ENCODE measurements at regions not wholly inside any gene's neighbourhood (a gene's known extent, or its start where the extent isn't known, plus 50 kb on each side); places are given as distances from the start of the nearest gene placed in this dataset.

- TF ChIP-seq ZBTB1 (CRISPR knock-in tag; IDR thresholded peaks at IDR 0.05; ENCODE audit: borderline replicate concordance, low read depth) = no peak
- no peak for TF ChIP-seq SMARCA5 (IDR thresholded peaks at IDR 0.05)
- TF ChIP-seq HNRNPH1 (optimal IDR thresholded peaks at IDR 0.05; ENCODE audit: low read depth, low read length) = no peak
- TF ChIP-seq MAFF (IDR thresholded peaks at IDR 0.05; ENCODE audit: low read length) = peak; percentile 29; the same call in 1 of the 2 replicates
- TF ChIP-seq ZKSCAN1 (IDR thresholded peaks at IDR 0.05; ENCODE audit: low read depth, low read length) = no peak
- peak; percentile 39; the same call in 1 of the 2 replicates for TF ChIP-seq C11orf30 (IDR thresholded peaks at IDR 0.05; ENCODE audit: low read depth)
- TF ChIP-seq L3MBTL2 (IDR thresholded peaks at IDR 0.05) = no peak
- TF ChIP-seq ZKSCAN8 (CRISPR knock-in tag; IDR thresholded peaks at IDR 0.05) = no peak
- peak; percentile 26; the same call in 1 of the 2 replicates for TF ChIP-seq ZNF175 (CRISPR knock-in tag; IDR thresholded peaks at IDR 0.05; ENCODE audit: low read depth)
- TF ChIP-seq, protein P1, sequence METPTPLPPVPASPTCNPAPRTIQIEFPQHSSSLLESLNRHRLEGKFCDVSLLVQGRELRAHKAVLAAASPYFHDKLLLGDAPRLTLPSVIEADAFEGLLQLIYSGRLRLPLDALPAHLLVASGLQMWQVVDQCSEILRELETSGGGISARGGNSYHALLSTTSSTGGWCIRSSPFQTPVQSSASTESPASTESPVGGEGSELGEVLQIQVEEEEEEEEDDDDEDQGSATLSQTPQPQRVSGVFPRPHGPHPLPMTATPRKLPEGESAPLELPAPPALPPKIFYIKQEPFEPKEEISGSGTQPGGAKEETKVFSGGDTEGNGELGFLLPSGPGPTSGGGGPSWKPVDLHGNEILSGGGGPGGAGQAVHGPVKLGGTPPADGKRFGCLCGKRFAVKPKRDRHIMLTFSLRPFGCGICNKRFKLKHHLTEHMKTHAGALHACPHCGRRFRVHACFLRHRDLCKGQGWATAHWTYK (CRISPR knock-in tag; IDR thresholded peaks at IDR 0.05) = no peak
- no peak for TF ChIP-seq ZBED1 (IDR thresholded peaks at IDR 0.05)
- no peak for TF ChIP-seq TAF1 (IDR thresholded peaks at IDR 0.05; ENCODE audit: control insufficient read depth, extremely low read depth, insufficient read depth, low read length, severe bottlenecking)
- TF ChIP-seq MAFK (IDR thresholded peaks at IDR 0.05; ENCODE audit: low read length) = 0 out of 2 replicates have a peak, but pooled peaks have one; percentile 32
- no peak for TF ChIP-seq CBX5 (IDR thresholded peaks at IDR 0.05; ENCODE audit: borderline replicate concordance, low read depth)
- TF ChIP-seq RFX1 (IDR thresholded peaks at IDR 0.05) = no peak
- TF ChIP-seq TGIF2 (CRISPR knock-in tag; IDR thresholded peaks at IDR 0.05) = no peak
- no peak for TF ChIP-seq ZNF449 (CRISPR knock-in tag; IDR thresholded peaks at IDR 0.05)
- no peak for TF ChIP-seq SNIP1 (IDR thresholded peaks at IDR 0.05; ENCODE audit: low read depth)
- TF ChIP-seq NFE2 (IDR thresholded peaks at IDR 0.05; ENCODE audit: low read depth) = peak; percentile 79
- no peak for TF ChIP-seq RBM25 (IDR thresholded peaks at IDR 0.05; ENCODE audit: low read depth, low read length, severe bottlenecking)
These were observed 79.1 kb downstream of the MID1IP1 start (continued) for GRCh38 chrX:38880296-38880854.
